GM23248 (cell line): ENCODE measurements at regions not wholly inside any gene's neighbourhood (a gene's known extent, or its start where the extent isn't known, plus 50 kb on each side); places are given as distances from the start of the nearest gene placed in this dataset.

Source experiments
- EZH2 ChIP-seq: fragments of 200-600 bp; sonication (generic); IDR thresholded peaks from 2 replicates; pipeline ENCODE4 v1.6.1; 2018; ENCODE audit warnings: antibody characterized with exemption, mild to moderate bottlenecking; ENCODE audit not compliant: insufficient read depth, poor library complexity, severe bottlenecking
- EZH2phosphoT487 ChIP-seq: fragments of 200-600 bp; sonication (generic); IDR thresholded peaks from 2 replicates; pipeline ENCODE4 v1.6.1; 2018; ENCODE audit warnings: antibody characterized with exemption, moderate library complexity, mild to moderate bottlenecking, low read depth; ENCODE audit not compliant: insufficient read depth

DNA sequence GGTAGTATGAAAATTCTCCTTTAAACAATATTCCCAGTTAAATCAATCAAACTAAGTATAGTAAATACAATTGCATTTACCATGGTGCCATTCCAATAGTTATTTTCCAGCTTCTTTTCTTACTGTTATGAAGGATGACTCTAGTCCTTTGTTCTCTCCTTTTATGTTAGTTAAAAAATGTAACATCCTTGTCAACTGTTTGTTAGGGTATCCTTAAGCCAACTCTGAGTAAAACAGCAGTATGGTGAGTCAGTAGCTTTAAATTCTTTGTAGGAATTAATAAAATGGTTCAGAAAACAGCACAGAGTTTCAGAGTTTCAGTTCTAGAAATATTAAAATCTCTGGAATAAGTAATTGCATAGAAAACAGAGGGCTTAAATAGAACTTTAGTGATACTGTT, 384.4 kb downstream of the MTRR start:
- no peak for TF ChIP-seq EZH2phosphoT487
- no peak for TF ChIP-seq EZH2
